RWPE2 (cell line): ENCODE measurements at regions not wholly inside any gene's neighbourhood (a gene's known extent, or its start where the extent isn't known, plus 50 kb on each side); places are given as distances from the start of the nearest gene placed in this dataset.

Experiments used
- ATAC-seq: fragments of 200-7000 bp; cut with Tn5 transposase; 3 replicates; pipeline ENCODE4 v1.9.1; 2021; ENCODE audit warnings: low read depth
- DNase-seq: peaks from one replicate; pipeline ENCODE4 v3.0.0-alpha.2; 2020; ENCODE audit warnings: low spot score
- H3K27ac ChIP-seq: fragments of 450-650 bp; 2 replicates; pipeline ENCODE4 v1.5.1; 2017; ENCODE audit warnings: mild to moderate bottlenecking; ENCODE audit not compliant: poor library complexity, severe bottlenecking
- H3K27me3 ChIP-seq: fragments of 250-450 bp; sonication (Bioruptor Pico); 2 replicates; pipeline ENCODE4 v1.5.1; 2021; ENCODE audit warnings: mild to moderate bottlenecking, moderate library complexity; ENCODE audit not compliant: insufficient read depth, poor library complexity, severe bottlenecking
- H3K36me3 ChIP-seq: fragments of 250-450 bp; sonication (Bioruptor Pico); 2 replicates; pipeline ENCODE4 v1.5.1; 2020; ENCODE audit warnings: low read depth, mild to moderate bottlenecking, moderate library complexity
- H3K4me1 ChIP-seq: fragments of 250-450 bp; sonication (Bioruptor Pico); 2 replicates; pipeline ENCODE4 v1.5.1; 2021; ENCODE audit warnings: mild to moderate bottlenecking, moderate library complexity; ENCODE audit not compliant: insufficient read depth, poor library complexity, severe bottlenecking
- H3K4me3 ChIP-seq: fragments of 250-450 bp; sonication (Bioruptor Pico); 2 replicates; pipeline ENCODE4 v1.5.1; 2021; ENCODE audit warnings: mild to moderate bottlenecking, moderate library complexity; ENCODE audit not compliant: severe bottlenecking
- H3K9me3 ChIP-seq: fragments of 250-450 bp; sonication (Bioruptor Pico); 2 replicates; pipeline ENCODE4 v1.5.1; 2021; ENCODE audit warnings: mild to moderate bottlenecking, moderate library complexity; ENCODE audit not compliant: severe bottlenecking
- TF ChIP-seq, protein P1 (sequence below): fragments of 450-650 bp; IDR thresholded peaks from one replicate; pipeline ENCODE4 v1.5.1; 2017; ENCODE audit warnings: mild to moderate bottlenecking, moderate library complexity; ENCODE audit not compliant: poor library complexity, severe bottlenecking

DNA sequence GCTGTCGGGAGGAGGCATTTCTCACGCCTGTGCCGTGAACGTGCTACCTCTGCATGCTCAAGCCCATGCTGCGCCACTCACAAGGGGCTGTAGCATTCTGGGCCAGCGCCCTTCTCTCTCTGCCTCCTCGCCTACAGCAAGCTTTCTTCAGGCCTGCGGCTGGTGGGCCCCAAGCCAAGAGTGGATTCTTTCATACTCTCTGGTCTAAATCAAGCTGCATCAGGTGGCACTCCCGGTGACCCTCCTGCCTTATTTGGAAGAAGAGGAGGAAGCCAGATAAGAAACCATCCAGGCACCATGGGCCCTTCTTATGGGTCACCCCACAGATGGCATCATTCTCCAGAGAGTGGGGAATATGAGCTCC, 86.7 kb upstream of the DUSP5 start:
- peak; percentile 79 for DNase-seq
- peaks cover 74% of the 10 kb centered on the region for H3K4me1 ChIP-seq
- H3K9me3 ChIP-seq = no peaks in the 10 kb centered on the region
- ATAC-seq = peak; percentile 12
- no peak overlapping the region for H3K4me3 ChIP-seq
- peak overlapping the region; percentile 97 for H3K27ac ChIP-seq
- H3K27me3 ChIP-seq = no peaks in the 10 kb centered on the region
- H3K36me3 ChIP-seq = no peaks in the 10 kb centered on the region
- TF ChIP-seq, protein P1, sequence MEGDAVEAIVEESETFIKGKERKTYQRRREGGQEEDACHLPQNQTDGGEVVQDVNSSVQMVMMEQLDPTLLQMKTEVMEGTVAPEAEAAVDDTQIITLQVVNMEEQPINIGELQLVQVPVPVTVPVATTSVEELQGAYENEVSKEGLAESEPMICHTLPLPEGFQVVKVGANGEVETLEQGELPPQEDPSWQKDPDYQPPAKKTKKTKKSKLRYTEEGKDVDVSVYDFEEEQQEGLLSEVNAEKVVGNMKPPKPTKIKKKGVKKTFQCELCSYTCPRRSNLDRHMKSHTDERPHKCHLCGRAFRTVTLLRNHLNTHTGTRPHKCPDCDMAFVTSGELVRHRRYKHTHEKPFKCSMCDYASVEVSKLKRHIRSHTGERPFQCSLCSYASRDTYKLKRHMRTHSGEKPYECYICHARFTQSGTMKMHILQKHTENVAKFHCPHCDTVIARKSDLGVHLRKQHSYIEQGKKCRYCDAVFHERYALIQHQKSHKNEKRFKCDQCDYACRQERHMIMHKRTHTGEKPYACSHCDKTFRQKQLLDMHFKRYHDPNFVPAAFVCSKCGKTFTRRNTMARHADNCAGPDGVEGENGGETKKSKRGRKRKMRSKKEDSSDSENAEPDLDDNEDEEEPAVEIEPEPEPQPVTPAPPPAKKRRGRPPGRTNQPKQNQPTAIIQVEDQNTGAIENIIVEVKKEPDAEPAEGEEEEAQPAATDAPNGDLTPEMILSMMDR = no peak

DNA sequence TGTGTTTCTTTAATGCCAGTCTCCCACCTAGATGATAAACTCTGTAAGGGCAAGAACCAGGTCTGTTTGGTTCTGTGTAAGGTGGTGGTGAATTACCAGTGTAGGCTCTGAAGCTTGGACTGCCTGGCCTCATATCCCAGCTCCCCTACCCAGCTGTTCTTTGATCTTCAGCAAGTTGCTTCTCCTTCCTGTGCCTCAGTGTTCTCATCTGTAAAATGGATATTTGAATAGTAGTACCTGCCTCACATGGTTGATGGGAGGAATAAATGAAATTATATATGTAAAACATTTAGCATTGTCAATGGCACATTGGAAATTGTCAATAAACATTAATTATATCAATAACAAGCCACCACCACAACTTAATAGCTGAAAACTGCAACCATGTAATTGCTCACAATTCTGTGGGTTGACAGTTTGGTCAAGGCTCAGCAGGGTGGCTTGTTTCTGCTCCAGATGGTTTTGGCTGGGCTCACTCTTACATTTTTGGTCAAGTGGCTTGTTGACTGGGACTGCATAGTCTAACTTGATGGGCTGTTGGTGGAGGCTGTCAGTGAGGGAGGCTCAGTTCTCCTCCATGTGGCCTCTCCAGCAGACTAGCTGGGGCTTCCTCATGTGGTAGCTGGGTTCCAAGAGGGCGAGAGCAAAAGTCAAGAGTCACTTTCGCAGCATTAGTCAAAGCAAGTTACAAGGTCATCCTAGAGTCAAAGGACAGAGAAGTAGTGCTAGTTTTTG, 84.5 kb upstream of the DUSP5 start:
- H3K36me3 ChIP-seq = no peaks in the 10 kb centered on the region
- H3K27me3 ChIP-seq = no peaks in the 10 kb centered on the region
- no peak overlapping the region for H3K4me3 ChIP-seq
- H3K9me3 ChIP-seq = no peaks in the 10 kb centered on the region
- ATAC-seq (no peak), DNase-seq (no peak)
- peaks cover 75% of the 10 kb centered on the region for H3K4me1 ChIP-seq
- H3K27ac ChIP-seq = peak overlapping the region; percentile 97
- TF ChIP-seq, protein P1 = no peak

DNA sequence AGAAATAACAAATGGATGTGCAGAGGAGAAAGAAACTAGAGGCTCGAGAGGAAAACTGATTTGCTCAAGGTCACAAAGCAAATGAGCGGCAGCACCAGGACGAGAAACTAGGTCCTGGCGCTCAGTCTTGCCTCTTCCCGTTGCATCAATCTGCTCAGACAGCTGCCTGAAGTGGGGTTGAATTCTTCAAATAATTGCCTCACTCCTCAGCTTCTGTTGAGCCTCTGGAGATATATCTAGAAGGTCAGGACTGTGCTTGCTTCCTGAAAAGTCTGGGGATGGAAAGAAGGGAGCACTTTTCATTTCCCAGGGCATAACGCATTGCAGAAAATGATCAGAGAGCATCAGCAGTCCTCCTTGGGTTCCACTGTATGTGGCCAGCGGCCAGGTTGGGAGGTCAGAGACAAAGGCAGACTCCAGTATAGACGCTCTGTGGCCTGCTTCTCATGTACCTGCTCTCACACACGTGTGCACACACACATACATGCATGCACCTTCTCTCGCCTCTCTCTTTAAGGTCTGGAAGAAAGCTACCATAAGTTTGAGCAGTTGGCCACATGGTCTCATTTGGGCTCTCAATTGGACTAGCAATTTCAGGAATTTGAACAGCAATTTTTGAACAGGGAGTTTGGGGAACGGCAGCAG, 83.7 kb upstream of the DUSP5 start:
- Histone ChIP-seq H3K4me3 (no peak overlapping the region), H3K9me3 (no peaks in the 10 kb centered on the region), H3K27ac (peak overlapping the region; percentile 97), H3K4me1 (peaks cover 66% of the 10 kb centered on the region), H3K27me3 (no peaks in the 10 kb centered on the region), H3K36me3 (no peaks in the 10 kb centered on the region)
- TF ChIP-seq, protein P1 = no peak
- DNase-seq = no peak
- no peak for ATAC-seq

DNA sequence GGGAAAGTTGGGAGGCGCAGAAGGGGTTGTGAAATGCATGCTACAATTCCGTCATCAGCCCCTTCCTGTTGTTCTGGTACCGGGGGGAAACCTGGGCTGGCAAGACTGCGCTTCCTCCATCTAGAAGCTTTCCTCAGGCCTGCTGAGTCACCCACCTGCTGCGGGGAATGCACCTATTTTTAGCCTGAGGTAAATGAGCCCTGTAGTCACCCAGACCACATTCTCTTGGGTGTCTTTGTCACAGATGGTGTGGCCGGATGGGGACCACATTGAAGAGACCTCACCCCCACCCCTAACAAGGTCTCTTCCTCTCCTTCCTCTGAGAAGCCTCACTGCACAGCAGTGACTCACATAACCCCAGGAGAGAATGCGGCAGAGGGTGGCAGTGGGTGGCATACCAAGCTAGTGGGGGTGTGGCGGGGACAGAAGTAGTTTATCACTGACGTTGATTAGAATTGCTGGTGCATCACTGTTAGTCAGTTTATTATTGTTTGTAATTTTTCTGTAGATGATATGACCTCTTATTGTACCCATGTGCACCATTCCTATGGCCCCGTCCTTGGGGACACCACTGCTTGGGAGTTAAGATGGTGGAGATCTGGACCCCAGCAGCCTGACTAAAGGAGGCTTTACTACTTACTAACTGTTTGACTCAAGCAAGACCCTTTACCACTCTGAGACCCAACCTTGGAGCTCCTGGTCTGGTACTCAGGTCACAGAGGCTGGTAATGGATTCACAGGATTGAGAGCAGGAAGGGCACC, 83.0 kb upstream of the DUSP5 start:
- Histone ChIP-seq H3K27me3 (no peaks in the 10 kb centered on the region), H3K4me1 (peaks cover 62% of the 10 kb centered on the region), H3K9me3 (no peaks in the 10 kb centered on the region), H3K36me3 (no peaks in the 10 kb centered on the region), H3K4me3 (no peak overlapping the region), H3K27ac (peak overlapping the region; percentile 97)
- ATAC-seq = peak; percentile 54
- TF ChIP-seq, protein P1 = no peak
- DNase-seq = peak; percentile 88
